CD14-positive monocyte (primary cell): ENCODE measurements at regions not wholly inside any gene's neighbourhood (a gene's known extent, or its start where the extent isn't known, plus 50 kb on each side); places are given as distances from the start of the nearest gene placed in this dataset.

Experiments
- DNase-seq, 3 donors: peaks; one replicate each; pipeline ENCODE4 v3.0.0-alpha.2; 2011 to 2022
- H2AFZ ChIP-seq: 2 replicates; pipeline ENCODE4 v1.6.0; 2012; ENCODE audit warnings: mild to moderate bottlenecking, low read depth, low read length, inconsistent platforms; ENCODE audit not compliant: insufficient read depth, poor library complexity, severe bottlenecking
- H3K27ac ChIP-seq, 2 donors: 1 replicate in 1 of 2; 2 replicates in 1 of 2; pipeline ENCODE4 v1.5.1; 2012 to 2013; ENCODE audit warnings: low read length in 2 of 2, control low read depth in 1 of 2, inconsistent platforms in 1 of 2, low read depth in 1 of 2, mild to moderate bottlenecking in 1 of 2
- H3K27me3 ChIP-seq, 2 donors: one replicate each; pipeline versions ENCODE4 v1.6.0 to v1.6.1; 2011 to 2013; ENCODE audit warnings: low read length in 2 of 2; ENCODE audit not compliant: control insufficient read depth in 2 of 2, insufficient read depth in 2 of 2
- H3K36me3 ChIP-seq, 2 donors: replicated peaks in 1 of 2; 1 replicate in 1 of 2; 2 replicates in 1 of 2; pipeline versions ENCODE4 v1.5.1 to v1.6.1; 2012 to 2013; ENCODE audit warnings: low read length in 2 of 2, control low read depth in 1 of 2, inconsistent platforms in 1 of 2, mild to moderate bottlenecking in 1 of 2; ENCODE audit not compliant: insufficient read depth in 2 of 2, control insufficient read depth in 1 of 2
- H3K4me1 ChIP-seq, 2 donors: 1 replicate in 1 of 2; 2 replicates in 1 of 2; pipeline versions ENCODE4 v1.5.1 to v1.6.1; 2012 to 2013; ENCODE audit warnings: low read length in 2 of 2, control low read depth in 1 of 2, inconsistent platforms in 1 of 2, mild to moderate bottlenecking in 1 of 2, moderate library complexity in 1 of 2; ENCODE audit not compliant: insufficient read depth in 2 of 2, control insufficient read depth in 1 of 2
- H3K4me2 ChIP-seq: replicated peaks from 2 replicates; pipeline ENCODE3; 2012; ENCODE audit warnings: low read length, moderate library complexity, mild to moderate bottlenecking; ENCODE audit not compliant: poor library complexity, severe bottlenecking; ENCODE audit errors: extremely low read depth
- H3K4me3 ChIP-seq, 3 experiments: fragments of 200-600 bp in 1 of 3; sonication (generic) in 1 of 3; replicated peaks in 1 of 3; 1 replicate in 2 of 3; 2 replicates in 1 of 3; pipeline ENCODE4 v1.5.1; 2011 to 2013; ENCODE audit warnings: low read length in 3 of 3, mild to moderate bottlenecking in 3 of 3, control low read depth in 2 of 3, low read depth in 2 of 3, inconsistent platforms in 1 of 3, moderate library complexity in 1 of 3
- H3K79me2 ChIP-seq: 2 replicates; pipeline ENCODE4 v1.6.0; 2012; ENCODE audit warnings: mild to moderate bottlenecking, control low read depth, inconsistent platforms, low read length, moderate library complexity; ENCODE audit not compliant: insufficient read depth
- H3K9ac ChIP-seq: 2 replicates; pipeline ENCODE4 v1.6.0; 2017; ENCODE audit warnings: low read length, mild to moderate bottlenecking; ENCODE audit not compliant: insufficient read depth, poor library complexity, severe bottlenecking
- H3K9me3 ChIP-seq, 2 donors: replicated peaks in 1 of 2; 1 replicate in 1 of 2; 2 replicates in 1 of 2; pipeline versions ENCODE4 v1.5.1 to v1.6.1; 2012 to 2013; ENCODE audit warnings: low read length in 2 of 2, control low read depth in 1 of 2; ENCODE audit not compliant: control insufficient read depth in 1 of 2, insufficient read depth in 1 of 2
- H4K20me1 ChIP-seq: 2 replicates; pipeline ENCODE4 v1.6.0; 2012; ENCODE audit warnings: mild to moderate bottlenecking, low read length, control low read depth, moderate library complexity; ENCODE audit not compliant: insufficient read depth
- H3K27ac Mint-ChIP-seq, 7 donors: one replicate each; pipeline ENCODE4 v1.8.0; 2020; ENCODE audit warnings: mild to moderate bottlenecking in 7 of 7, mixed read lengths in 7 of 7, moderate library complexity in 6 of 7, inconsistent platforms in 2 of 7
- H3K27me3 Mint-ChIP-seq, 3 donors: one replicate each; pipeline ENCODE4 v1.8.0; 2021 to 2022; ENCODE audit warnings: low read depth in 3 of 3, mild to moderate bottlenecking in 3 of 3, mixed read lengths in 3 of 3, moderate library complexity in 3 of 3, inconsistent platforms in 1 of 3
- H3K36me3 Mint-ChIP-seq, 2 donors: one replicate each; pipeline ENCODE4 v1.8.0; 2020; ENCODE audit warnings: mixed read lengths in 2 of 2, inconsistent platforms in 1 of 2, mild to moderate bottlenecking in 1 of 2
- H3K4me1 Mint-ChIP-seq: one replicate; pipeline ENCODE4 v1.8.0; 2020; ENCODE audit warnings: mild to moderate bottlenecking, mixed read lengths
- H3K4me3 Mint-ChIP-seq, 2 donors: one replicate each; pipeline ENCODE4 v1.8.0; 2020; ENCODE audit warnings: mild to moderate bottlenecking in 2 of 2, mixed read lengths in 2 of 2, moderate library complexity in 1 of 2
- H3K9me3 Mint-ChIP-seq, 7 donors: one replicate each; pipeline ENCODE4 v1.8.0; 2020 to 2022; ENCODE audit warnings: mixed read lengths in 7 of 7, mild to moderate bottlenecking in 6 of 7, moderate library complexity in 6 of 7, inconsistent platforms in 2 of 7
- WGBS: methylation state at CpG from one replicate; pipeline ENCODE4 v1.1.5; 2013; ENCODE audit warnings: missing lambda C conversion rate; ENCODE audit not compliant: insufficient coverage; 5-methylcytosine and 5-hydroxymethylcytosine counted together
- intact Hi-C, 2 donors: fragments of 100-400 bp; cut with micrococcal nuclease; formaldehyde crosslinking; loops; one replicate each; pipeline versions ENCODE4 v1.15.0 to v1.15.1; 2023
- TF ChIP-seq, protein P1 (sequence below): fragments of 200-600 bp; IDR thresholded peaks from one replicate; pipeline ENCODE4 v1.8.0; 2022; ENCODE audit warnings: antibody characterized with exemption, mild to moderate bottlenecking

DNA sequence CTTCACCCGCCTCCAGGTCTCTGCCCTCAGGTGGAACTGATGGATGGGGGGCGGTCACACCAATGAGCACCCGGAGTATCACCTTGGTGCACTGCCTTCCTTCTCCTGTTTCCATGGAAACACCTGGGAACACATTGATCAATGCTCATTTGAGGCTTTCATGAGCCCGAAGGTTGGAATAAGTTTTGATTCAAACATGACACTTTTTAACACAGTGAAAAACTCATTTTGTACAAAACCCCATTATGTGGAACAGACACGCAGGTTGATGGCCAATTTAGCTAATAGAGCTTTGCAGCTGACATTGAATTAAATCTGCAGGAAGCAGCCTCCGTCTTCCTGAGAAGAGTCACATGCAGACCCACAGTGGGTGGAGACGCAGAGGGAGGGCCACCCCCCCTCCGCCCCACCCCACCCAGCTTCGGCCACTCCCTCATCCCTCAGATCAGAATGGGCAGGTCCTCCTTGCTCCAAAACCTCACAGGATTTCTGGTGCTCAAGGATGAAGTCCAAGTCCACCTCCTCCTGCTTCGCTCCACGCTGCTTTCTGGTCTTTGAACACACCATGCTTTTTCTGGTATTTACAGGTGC lies 96.0 kb upstream of the MYCN start:
- Histone ChIP-seq H3K4me2 (no peak overlapping the region), H4K20me1 (no peaks in the 10 kb centered on the region), H3K36me3 (no peaks in the 10 kb centered on the region), H3K9ac (no peak overlapping the region), H3K4me1 (no peaks in the 10 kb centered on the region), H3K27ac (no peak overlapping the region), H3K9me3 (peaks cover 0 to 5% of the 10 kb centered on the region in 2 donors), H2AFZ (no peak overlapping the region), H3K4me3 (no peak overlapping the region), H3K79me2 (no peaks in the 10 kb centered on the region), H3K27me3 (no peaks in the 10 kb centered on the region)
- no peak for DNase-seq
- Mint-ChIP-seq H3K27me3 (peaks cover 0 to 7% (median 0%) of the 10 kb centered on the region in 3 donors), H3K4me3 (no peak overlapping the region), H3K4me1 (no peaks in the 10 kb centered on the region), H3K27ac (no peak overlapping the region), H3K36me3 (no peaks in the 10 kb centered on the region), H3K9me3 (peaks cover 0 to 9% (median 3%) of the 10 kb centered on the region in 7 donors)
- TF ChIP-seq, protein P1, sequence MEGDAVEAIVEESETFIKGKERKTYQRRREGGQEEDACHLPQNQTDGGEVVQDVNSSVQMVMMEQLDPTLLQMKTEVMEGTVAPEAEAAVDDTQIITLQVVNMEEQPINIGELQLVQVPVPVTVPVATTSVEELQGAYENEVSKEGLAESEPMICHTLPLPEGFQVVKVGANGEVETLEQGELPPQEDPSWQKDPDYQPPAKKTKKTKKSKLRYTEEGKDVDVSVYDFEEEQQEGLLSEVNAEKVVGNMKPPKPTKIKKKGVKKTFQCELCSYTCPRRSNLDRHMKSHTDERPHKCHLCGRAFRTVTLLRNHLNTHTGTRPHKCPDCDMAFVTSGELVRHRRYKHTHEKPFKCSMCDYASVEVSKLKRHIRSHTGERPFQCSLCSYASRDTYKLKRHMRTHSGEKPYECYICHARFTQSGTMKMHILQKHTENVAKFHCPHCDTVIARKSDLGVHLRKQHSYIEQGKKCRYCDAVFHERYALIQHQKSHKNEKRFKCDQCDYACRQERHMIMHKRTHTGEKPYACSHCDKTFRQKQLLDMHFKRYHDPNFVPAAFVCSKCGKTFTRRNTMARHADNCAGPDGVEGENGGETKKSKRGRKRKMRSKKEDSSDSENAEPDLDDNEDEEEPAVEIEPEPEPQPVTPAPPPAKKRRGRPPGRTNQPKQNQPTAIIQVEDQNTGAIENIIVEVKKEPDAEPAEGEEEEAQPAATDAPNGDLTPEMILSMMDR, result no peak
- 40% methylated on average over 8 of the region's 11 CpGs for WGBS
- intact Hi-C loops, result no loop called here

DNA sequence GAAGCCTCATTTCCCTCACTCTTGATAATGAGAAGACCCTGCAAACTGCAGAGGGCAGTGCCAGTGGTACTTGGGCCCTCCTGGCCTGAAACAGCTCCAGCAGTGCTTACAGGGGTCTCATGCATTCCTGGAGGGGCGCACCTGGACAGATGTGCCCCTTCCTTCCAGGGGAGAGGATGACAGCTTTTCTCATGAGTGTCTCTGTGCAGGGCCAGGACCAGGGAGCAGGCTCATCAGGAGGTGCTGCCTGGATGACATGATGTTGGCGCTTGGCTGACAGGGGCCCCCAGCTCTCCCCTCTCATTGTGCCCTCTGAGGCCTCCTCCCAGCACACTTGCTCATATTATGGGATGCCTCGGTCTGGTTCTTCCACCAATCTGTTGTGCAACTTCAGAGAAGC lies 95.1 kb upstream of the MYCN start:
- Mint-ChIP-seq H3K36me3 (no peaks in the 10 kb centered on the region), H3K4me3 (no peak overlapping the region), H3K27ac (no peak overlapping the region), H3K27me3 (peaks cover 0 to 5% (median 0%) of the 10 kb centered on the region in 3 donors), H3K4me1 (no peaks in the 10 kb centered on the region), H3K9me3 (peaks cover 0 to 10% (median 4%) of the 10 kb centered on the region in 7 donors)
- Histone ChIP-seq H3K27ac (no peak overlapping the region), H2AFZ (no peak overlapping the region), H3K79me2 (no peaks in the 10 kb centered on the region), H3K4me1 (no peaks in the 10 kb centered on the region), H3K27me3 (no peaks in the 10 kb centered on the region), H3K9me3 (peaks cover 0 to 5% of the 10 kb centered on the region in 2 donors), H3K4me3 (no peak overlapping the region), H4K20me1 (no peaks in the 10 kb centered on the region), H3K4me2 (no peak overlapping the region), H3K36me3 (no peaks in the 10 kb centered on the region), H3K9ac (no peak overlapping the region)
- WGBS, result 90% methylated on average over 2 of the region's 3 CpGs
- no peak for DNase-seq
- intact Hi-C loops, result no loop called here
- TF ChIP-seq, protein P1, result no peak
